ENCODE measurements at regions not wholly inside any gene's neighbourhood (a gene's known extent, or its start where the extent isn't known, plus 50 kb on each side); places are given as distances from the start of the nearest gene placed in this dataset.

DNA sequence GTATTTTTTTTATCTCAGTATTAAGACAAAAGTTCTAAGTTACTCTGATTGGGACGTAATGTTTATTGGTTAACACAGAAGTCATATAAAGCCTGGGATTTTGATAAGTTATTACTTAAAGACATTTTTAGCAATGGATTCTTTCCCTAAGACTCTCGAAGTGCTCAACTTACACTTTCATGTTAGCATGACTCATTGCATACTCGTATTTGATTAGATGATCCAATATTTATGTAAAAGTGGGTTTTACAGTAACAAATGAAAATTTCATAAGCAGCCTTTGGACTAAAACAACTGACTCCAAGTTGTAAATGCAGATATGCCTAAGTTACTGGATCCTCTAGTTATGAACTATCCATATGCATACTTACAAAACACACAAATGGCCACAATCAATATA lies 567.7 kb upstream of the NUDT12 start:
- no peak for DNase-seq (ENCODE audit: extremely low spot score)
- ChIA-PET CTCF (no interaction called here), POLR2A (no interaction called here)
- TF ChIP-seq CTBP1 (IDR thresholded peaks at IDR 0.05; ENCODE audit: borderline replicate concordance) (no peak), FOXK2 (IDR thresholded peaks at IDR 0.05) (no peak), HDGF (IDR thresholded peaks at IDR 0.05; ENCODE audit: borderline replicate concordance) (no peak), ARNT (IDR thresholded peaks at IDR 0.05) (no peak), TARDBP (IDR thresholded peaks at IDR 0.05) (no peak), NFRKB (IDR thresholded peaks at IDR 0.05) (no peak), FOXA1 (IDR thresholded peaks at IDR 0.05) (no peak), SUZ12 (IDR thresholded peaks at IDR 0.05) (no peak), ELF4 (IDR thresholded peaks at IDR 0.05) (no peak), SP1 (IDR thresholded peaks at IDR 0.05) (no peak), ZNF384 (IDR thresholded peaks at IDR 0.05) (no peak), FOXM1 (IDR thresholded peaks at IDR 0.05; ENCODE audit: borderline replicate concordance) (no peak), BHLHE40 (IDR thresholded peaks at IDR 0.05; ENCODE audit: borderline replicate concordance) (no peak), LEF1 (IDR thresholded peaks at IDR 0.05; ENCODE audit: borderline replicate concordance) (no peak)
- TF ChIP-seq, protein P1, sequence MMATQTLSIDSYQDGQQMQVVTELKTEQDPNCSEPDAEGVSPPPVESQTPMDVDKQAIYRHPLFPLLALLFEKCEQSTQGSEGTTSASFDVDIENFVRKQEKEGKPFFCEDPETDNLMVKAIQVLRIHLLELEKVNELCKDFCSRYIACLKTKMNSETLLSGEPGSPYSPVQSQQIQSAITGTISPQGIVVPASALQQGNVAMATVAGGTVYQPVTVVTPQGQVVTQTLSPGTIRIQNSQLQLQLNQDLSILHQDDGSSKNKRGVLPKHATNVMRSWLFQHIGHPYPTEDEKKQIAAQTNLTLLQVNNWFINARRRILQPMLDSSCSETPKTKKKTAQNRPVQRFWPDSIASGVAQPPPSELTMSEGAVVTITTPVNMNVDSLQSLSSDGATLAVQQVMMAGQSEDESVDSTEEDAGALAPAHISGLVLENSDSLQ (IDR thresholded peaks at IDR 0.05): no peak

DNA sequence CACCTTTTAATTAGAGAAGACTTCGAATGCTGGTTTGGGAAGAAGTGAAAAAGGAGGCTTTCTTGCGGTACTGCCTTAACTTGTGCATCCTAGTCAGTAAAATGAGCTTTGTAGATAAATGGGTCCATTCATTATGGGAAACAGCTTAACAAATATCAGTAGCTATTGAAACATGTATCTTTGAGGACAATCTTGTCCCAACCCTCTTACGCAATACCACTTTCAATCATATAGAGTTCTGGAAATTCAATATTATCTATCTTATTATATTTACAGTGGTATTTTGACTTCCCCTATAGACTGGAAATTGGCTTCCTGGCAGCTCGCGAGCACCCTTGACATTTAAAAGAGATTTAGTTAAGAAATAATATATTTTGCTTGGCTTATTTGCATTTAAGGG lies 565.8 kb upstream of the NUDT12 start:
- ChIA-PET POLR2A (interaction anchor here (1.0 kb wide), 1 partner anchor 16 kb away, joined by 3 read pairs; no protein-coding TSS in a partner anchor), CTCF (no interaction called here)
- no peak for TF ChIP-seq HDGF (IDR thresholded peaks at IDR 0.05; ENCODE audit: borderline replicate concordance)
- TF ChIP-seq ELF4 (IDR thresholded peaks at IDR 0.05): no peak
- TF ChIP-seq L3MBTL2 (conservative IDR thresholded peaks at IDR 0.05): no peak
- no peak for TF ChIP-seq BHLHE40 (IDR thresholded peaks at IDR 0.05; ENCODE audit: borderline replicate concordance)
- TF ChIP-seq NFRKB (IDR thresholded peaks at IDR 0.05): no peak
- no peak for TF ChIP-seq FOXM1 (IDR thresholded peaks at IDR 0.05; ENCODE audit: borderline replicate concordance)
- TF ChIP-seq, protein P1 (IDR thresholded peaks at IDR 0.05): no peak
- TF ChIP-seq LEF1 (IDR thresholded peaks at IDR 0.05; ENCODE audit: borderline replicate concordance): no peak
- no peak for TF ChIP-seq FOXK2 (IDR thresholded peaks at IDR 0.05)
- TF ChIP-seq FOXA1 (IDR thresholded peaks at IDR 0.05): no peak
- TF ChIP-seq SUZ12 (IDR thresholded peaks at IDR 0.05): no peak
- TF ChIP-seq TARDBP (IDR thresholded peaks at IDR 0.05): no peak
- no peak for TF ChIP-seq CTBP1 (IDR thresholded peaks at IDR 0.05; ENCODE audit: borderline replicate concordance)
- TF ChIP-seq ZNF384 (IDR thresholded peaks at IDR 0.05): no peak
- TF ChIP-seq SP1 (IDR thresholded peaks at IDR 0.05): no peak
- TF ChIP-seq ARNT (IDR thresholded peaks at IDR 0.05): no peak
- no peak for DNase-seq (ENCODE audit: extremely low spot score)

DNA sequence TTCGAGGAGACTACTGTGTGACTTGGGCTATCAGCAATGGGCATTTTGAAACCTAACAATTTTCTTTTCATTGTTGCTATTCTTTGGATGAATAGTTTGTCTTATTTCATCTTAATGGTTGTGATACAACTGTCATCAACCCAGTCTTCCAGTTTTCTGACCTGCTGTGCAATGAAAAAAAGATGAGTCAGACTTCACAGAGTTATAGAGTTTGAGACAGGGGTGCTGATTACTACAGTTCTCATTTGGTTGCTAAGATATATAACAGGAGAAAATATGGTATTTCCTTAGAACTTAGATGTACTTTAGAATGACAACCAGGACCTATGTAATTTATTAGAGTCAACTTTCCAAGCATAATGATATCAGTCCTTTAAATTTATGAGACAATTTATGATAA lies 564.4 kb upstream of the NUDT12 start:
- POLR2A ChIA-PET: no interaction called here
- no peak for TF ChIP-seq FOXM1 (IDR thresholded peaks at IDR 0.05; ENCODE audit: borderline replicate concordance)
- TF ChIP-seq SP1 (IDR thresholded peaks at IDR 0.05): no peak
- no peak for TF ChIP-seq NFRKB (IDR thresholded peaks at IDR 0.05)
- TF ChIP-seq TARDBP (IDR thresholded peaks at IDR 0.05): no peak
- no peak for TF ChIP-seq ZNF384 (IDR thresholded peaks at IDR 0.05)
- TF ChIP-seq FOXK2 (IDR thresholded peaks at IDR 0.05): no peak
- no peak for TF ChIP-seq ARNT (IDR thresholded peaks at IDR 0.05)
- no peak for TF ChIP-seq LEF1 (IDR thresholded peaks at IDR 0.05; ENCODE audit: borderline replicate concordance)
- no peak for TF ChIP-seq CTBP1 (IDR thresholded peaks at IDR 0.05; ENCODE audit: borderline replicate concordance)
- TF ChIP-seq, protein P1 (IDR thresholded peaks at IDR 0.05): no peak
- no peak for TF ChIP-seq ELF4 (IDR thresholded peaks at IDR 0.05)
- TF ChIP-seq L3MBTL2 (conservative IDR thresholded peaks at IDR 0.05): no peak
- no peak for TF ChIP-seq HDGF (IDR thresholded peaks at IDR 0.05; ENCODE audit: borderline replicate concordance)
- TF ChIP-seq SUZ12 (IDR thresholded peaks at IDR 0.05): no peak
- no peak for TF ChIP-seq BHLHE40 (IDR thresholded peaks at IDR 0.05; ENCODE audit: borderline replicate concordance)
- TF ChIP-seq FOXA1 (IDR thresholded peaks at IDR 0.05): no peak
- CTCF ChIA-PET: no interaction called here
- DNase-seq (ENCODE audit: extremely low spot score): no peak

DNA sequence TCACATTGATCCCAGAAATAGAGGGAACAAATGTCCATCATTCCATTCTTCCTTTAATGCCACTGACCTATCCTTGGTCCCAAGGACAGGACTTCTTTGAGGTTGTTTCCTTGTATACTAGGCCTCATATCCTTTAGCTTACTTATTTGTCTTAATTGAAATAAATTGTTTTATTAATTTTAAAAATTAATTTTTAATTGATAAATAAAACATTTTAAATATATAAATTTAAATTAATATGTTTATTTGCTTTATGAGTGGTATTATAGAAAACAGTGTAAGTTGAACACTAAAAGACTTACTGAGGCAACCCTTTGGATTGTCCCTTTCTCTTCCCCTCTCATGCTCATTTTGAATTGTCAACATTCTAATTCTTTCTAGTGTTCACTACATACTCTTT lies 556.9 kb upstream of the NUDT12 start:
- no peak for DNase-seq (ENCODE audit: extremely low spot score)
- TF ChIP-seq TARDBP (IDR thresholded peaks at IDR 0.05) (no peak), ELF4 (IDR thresholded peaks at IDR 0.05) (no peak), FOXM1 (IDR thresholded peaks at IDR 0.05; ENCODE audit: borderline replicate concordance) (no peak), ARNT (IDR thresholded peaks at IDR 0.05) (no peak), ZNF384 (IDR thresholded peaks at IDR 0.05) (no peak), LEF1 (IDR thresholded peaks at IDR 0.05; ENCODE audit: borderline replicate concordance) (no peak), BHLHE40 (IDR thresholded peaks at IDR 0.05; ENCODE audit: borderline replicate concordance) (no peak), CTBP1 (IDR thresholded peaks at IDR 0.05; ENCODE audit: borderline replicate concordance) (no peak), L3MBTL2 (conservative IDR thresholded peaks at IDR 0.05) (no peak), SUZ12 (IDR thresholded peaks at IDR 0.05) (no peak), FOXA1 (IDR thresholded peaks at IDR 0.05) (no peak), HDGF (IDR thresholded peaks at IDR 0.05; ENCODE audit: borderline replicate concordance) (no peak), NFRKB (IDR thresholded peaks at IDR 0.05) (no peak), SP1 (IDR thresholded peaks at IDR 0.05) (no peak)
- TF ChIP-seq, protein P1 (IDR thresholded peaks at IDR 0.05): no peak
- ChIA-PET CTCF (no interaction called here), POLR2A (no interaction called here)

DNA sequence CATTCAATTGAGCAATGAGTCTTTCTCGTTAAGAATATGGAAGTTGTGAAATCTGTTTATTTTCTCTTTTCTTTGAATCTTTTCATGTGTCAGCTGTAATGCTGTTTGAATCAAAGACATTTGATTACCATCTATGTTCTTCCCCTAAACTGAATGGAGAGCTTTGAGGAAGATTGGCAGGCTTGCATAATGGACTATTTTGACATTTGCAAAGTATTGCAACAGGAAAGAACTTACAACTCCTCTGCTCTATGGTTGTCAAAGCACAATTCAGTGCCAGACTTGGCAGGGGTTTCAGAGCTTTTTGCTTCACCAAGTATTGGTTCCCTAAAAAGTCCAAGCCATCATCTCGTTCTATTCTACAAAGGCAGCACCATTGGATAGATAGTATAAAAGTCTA lies 549.0 kb upstream of the NUDT12 start:
- TF ChIP-seq SP1 (IDR thresholded peaks at IDR 0.05) (no peak), HDGF (IDR thresholded peaks at IDR 0.05; ENCODE audit: borderline replicate concordance) (no peak), LEF1 (IDR thresholded peaks at IDR 0.05; ENCODE audit: borderline replicate concordance) (no peak), FOXM1 (IDR thresholded peaks at IDR 0.05; ENCODE audit: borderline replicate concordance) (no peak)
- ChIA-PET CTCF (interaction anchor here (0.6 kb wide), 1 partner anchor 48 kb away, joined by 3 read pairs; no protein-coding TSS in a partner anchor), POLR2A (interaction anchor here (1.1 kb wide), 1 partner anchor 16 kb away, joined by 3 read pairs; no protein-coding TSS in a partner anchor)
- no peak for DNase-seq (ENCODE audit: extremely low spot score)

Measured in HEK293T (cell line).